Liver (tissue), 8 donors: ENCODE measurements at regions not wholly inside any gene's neighbourhood (a gene's known extent, or its start where the extent isn't known, plus 50 kb on each side); places are given as distances from the start of the nearest gene placed in this dataset.

Source experiments
- DNase-seq: peaks from one replicate; pipeline ENCODE4 v3.0.0-alpha.2; 2017; ENCODE audit warnings: low spot score
- H3K27ac ChIP-seq, 2 donors: one replicate each; pipeline ENCODE4 v1.7.0; 2013; ENCODE audit warnings: inconsistent platforms in 2 of 2, low read length in 2 of 2, control low read depth in 1 of 2, low read depth in 1 of 2, mild to moderate bottlenecking in 1 of 2
- H3K27me3 ChIP-seq, 4 donors: one replicate each; pipeline versions ENCODE4 v1.6.1 to v1.7.0; 2013; ENCODE audit warnings: low read length in 3 of 4, inconsistent platforms in 1 of 4, mild to moderate bottlenecking in 1 of 4, moderate library complexity in 1 of 4; ENCODE audit not compliant: control insufficient read depth in 4 of 4, insufficient read depth in 4 of 4
- H3K36me3 ChIP-seq, 4 donors: one replicate each; pipeline versions ENCODE4 v1.6.1 to v1.7.0; 2013; ENCODE audit warnings: low read length in 3 of 4, mild to moderate bottlenecking in 3 of 4, low read depth in 1 of 4, moderate library complexity in 1 of 4; ENCODE audit not compliant: control insufficient read depth in 4 of 4, insufficient read depth in 3 of 4
- H3K4me1 ChIP-seq, 4 donors: one replicate each; pipeline versions ENCODE4 v1.6.1 to v1.7.0; 2013; ENCODE audit warnings: low read length in 3 of 4, mild to moderate bottlenecking in 3 of 4, moderate library complexity in 1 of 4; ENCODE audit not compliant: control insufficient read depth in 4 of 4, insufficient read depth in 4 of 4
- H3K4me3 ChIP-seq, 3 donors: one replicate each; pipeline versions ENCODE4 v1.6.1 to v1.7.0; 2013; ENCODE audit warnings: low read length in 3 of 3, control low read depth in 1 of 3, low read depth in 1 of 3, mild to moderate bottlenecking in 1 of 3
- H3K9ac ChIP-seq, 2 donors: one replicate each; pipeline ENCODE4 v1.7.0; 2013; ENCODE audit warnings: low read length in 2 of 2, mild to moderate bottlenecking in 2 of 2, moderate library complexity in 2 of 2, control low read depth in 1 of 2, low read depth in 1 of 2
- H3K9me3 ChIP-seq, 4 donors: one replicate each; pipeline versions ENCODE4 v1.6.1 to v1.7.0; 2013; ENCODE audit warnings: low read length in 3 of 4; ENCODE audit not compliant: control insufficient read depth in 4 of 4
- CTCF ChIP-seq: fragments of 150-350 bp; IDR thresholded peaks from 2 replicates; pipeline ENCODE4 v1.5.1; 2017; ENCODE audit warnings: improper control_type of control experiment, low read depth, low read length; ENCODE audit not compliant: missing input control
- EGR1 ChIP-seq, 2 donors: IDR thresholded peaks; 2 replicates each; pipeline ENCODE4 v1.6.1; 2016 to 2018; ENCODE audit warnings: antibody characterized with exemption in 2 of 2, low read depth in 2 of 2
- GABPA ChIP-seq, 2 donors: IDR thresholded peaks in 1 of 2; conservative IDR thresholded peaks in 1 of 2; 2 replicates each; pipeline ENCODE4 v1.6.1; 2016; ENCODE audit warnings: antibody characterized with exemption in 2 of 2, mild to moderate bottlenecking in 1 of 2, moderate library complexity in 1 of 2
- HNF4A ChIP-seq, 2 donors: conservative IDR thresholded peaks; 2 replicates each; pipeline ENCODE4 v1.6.1; 2016; ENCODE audit warnings: antibody characterized with exemption in 2 of 2, mild to moderate bottlenecking in 2 of 2
- HNF4G ChIP-seq: IDR thresholded peaks from 2 replicates; pipeline ENCODE4 v1.6.1; 2016; ENCODE audit warnings: antibody characterized with exemption
- RAD21 ChIP-seq, 2 donors: IDR thresholded peaks; 2 replicates each; pipeline ENCODE4 v1.6.1; 2016; ENCODE audit warnings: antibody characterized with exemption in 2 of 2, mild to moderate bottlenecking in 2 of 2
- REST ChIP-seq: IDR thresholded peaks from 2 replicates; pipeline ENCODE4 v1.6.1; 2016; ENCODE audit warnings: antibody characterized with exemption, mild to moderate bottlenecking
- RXRA ChIP-seq, 2 donors: IDR thresholded peaks; 2 replicates each; pipeline ENCODE4 v1.6.1; 2017 to 2018; ENCODE audit warnings: antibody characterized with exemption in 2 of 2, mild to moderate bottlenecking in 1 of 2
- SP1 ChIP-seq: IDR thresholded peaks from 2 replicates; pipeline ENCODE4 v1.6.1; 2018; ENCODE audit warnings: antibody characterized with exemption, mild to moderate bottlenecking
- TAF1 ChIP-seq: conservative IDR thresholded peaks from 2 replicates; pipeline ENCODE4 v1.6.1; 2016; ENCODE audit warnings: antibody characterized with exemption, mild to moderate bottlenecking
- YY1 ChIP-seq: IDR thresholded peaks from 2 replicates; pipeline ENCODE4 v1.6.1; 2016; ENCODE audit warnings: antibody characterized with exemption, mild to moderate bottlenecking
- ZBTB33 ChIP-seq: IDR thresholded peaks from 2 replicates; pipeline ENCODE4 v1.6.1; 2016; ENCODE audit warnings: antibody characterized with exemption
- WGBS: extraction: QIAGEN DNeasy Blood & Tissue Kit; methylation state at CpG from one replicate; pipeline ENCODE4 v1.1.7; 2013; 5-methylcytosine and 5-hydroxymethylcytosine counted together
- TF ChIP-seq, protein P1 (sequence below): IDR thresholded peaks from 2 replicates; pipeline ENCODE4 v1.6.1; 2016; ENCODE audit warnings: antibody characterized with exemption
- TF ChIP-seq, protein P2 (sequence below): IDR thresholded peaks from 2 replicates; pipeline ENCODE4 v1.6.1; 2016; ENCODE audit warnings: antibody characterized with exemption
- donor health status: healthy.
- donor health status: healthy.
- donor health status: healthy.
- donor health status: healthy.
- donor health status: healthy.

- TF ChIP-seq, protein P1, sequence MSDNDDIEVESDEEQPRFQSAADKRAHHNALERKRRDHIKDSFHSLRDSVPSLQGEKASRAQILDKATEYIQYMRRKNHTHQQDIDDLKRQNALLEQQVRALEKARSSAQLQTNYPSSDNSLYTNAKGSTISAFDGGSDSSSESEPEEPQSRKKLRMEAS, result no peak
- TF ChIP-seq HNF4A (conservative IDR thresholded peaks at IDR 0.05) (no peak), CTCF (no peak), SP1 (no peak), ZBTB33 (no peak), REST (no peak), EGR1 (IDR thresholded peaks at IDR 0.05; ENCODE audit: low read depth in 2 of 2) (no peak), TAF1 (no peak), HNF4G (no peak), GABPA (IDR thresholded peaks at IDR 0.05 in 1 of 2, conservative IDR thresholded peaks at IDR 0.05 in 1 of 2) (no peak), YY1 (no peak)
- Histone ChIP-seq H3K36me3 (no peaks in the 10 kb centered on the region), H3K4me1 (no peaks in the 10 kb centered on the region), H3K9me3 (no peaks in the 10 kb centered on the region), H3K27me3 (no peaks in the 10 kb centered on the region), H3K9ac (no peak overlapping the region), H3K27ac (no peak overlapping the region), H3K4me3 (no peak overlapping the region)
- no peak for DNase-seq
- 91% methylated on average over 3 of the region's 3 CpGs for WGBS
Measured at GRCh38 chr1:239758756-239759155, 332.9 kb upstream of the FMN2 start.

GRCh38 chr1:239761509-239761908 is 330.2 kb upstream of the FMN2 start:
- no peaks in the 10 kb centered on the region for H3K4me1 ChIP-seq
- no peaks in the 10 kb centered on the region for H3K27me3 ChIP-seq
- DNase-seq, result no peak
- no peak overlapping the region for H3K27ac ChIP-seq
- H3K4me3 ChIP-seq, result no peak overlapping the region
- H3K36me3 ChIP-seq, result no peaks in the 10 kb centered on the region
- no peak for TF ChIP-seq EGR1 (IDR thresholded peaks at IDR 0.05; ENCODE audit: low read depth in 2 of 2)
- no peak for TF ChIP-seq GABPA (IDR thresholded peaks at IDR 0.05 in 1 of 2, conservative IDR thresholded peaks at IDR 0.05 in 1 of 2)
- TF ChIP-seq RAD21 (IDR thresholded peaks at IDR 0.05), result no peak
- no peak for TF ChIP-seq HNF4A (conservative IDR thresholded peaks at IDR 0.05)
- TF ChIP-seq TAF1, result no peak
- TF ChIP-seq, protein P1, result no peak
- TF ChIP-seq REST, result no peak
- TF ChIP-seq, protein P2, sequence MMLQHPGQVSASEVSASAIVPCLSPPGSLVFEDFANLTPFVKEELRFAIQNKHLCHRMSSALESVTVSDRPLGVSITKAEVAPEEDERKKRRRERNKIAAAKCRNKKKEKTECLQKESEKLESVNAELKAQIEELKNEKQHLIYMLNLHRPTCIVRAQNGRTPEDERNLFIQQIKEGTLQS, result no peak
- TF ChIP-seq YY1, result no peak
- no peak for TF ChIP-seq RXRA (IDR thresholded peaks at IDR 0.05)
- H3K9me3 ChIP-seq, result no peaks in the 10 kb centered on the region
- no peak overlapping the region for H3K9ac ChIP-seq
- 84% methylated on average over 8 of the region's 8 CpGs for WGBS
